Parathyroid adenoma (tissue), 2 donors: ENCODE measurements at regions not wholly inside any gene's neighbourhood (a gene's known extent, or its start where the extent isn't known, plus 50 kb on each side); places are given as distances from the start of the nearest gene placed in this dataset.

Experiments used
- H2AFZ ChIP-seq: fragments of 300-600 bp; sonication (generic); one replicate; pipeline ENCODE4 v1.7.0; 2017; ENCODE audit warnings: antibody characterized with exemption, mild to moderate bottlenecking
- H3K27ac ChIP-seq: fragments of 300-600 bp; sonication (generic); one replicate; pipeline ENCODE4 v1.7.0; 2017
- H3K27me3 ChIP-seq: fragments of 300-600 bp; sonication (generic); one replicate; pipeline ENCODE4 v1.7.0; 2017; ENCODE audit warnings: low read length; ENCODE audit not compliant: control insufficient read depth, insufficient read depth
- H3K36me3 ChIP-seq: fragments of 300-600 bp; sonication (generic); one replicate; pipeline ENCODE4 v1.7.0; 2017; ENCODE audit warnings: low read length; ENCODE audit not compliant: control insufficient read depth, insufficient read depth
- H3K4me1 ChIP-seq: fragments of 300-600 bp; sonication (generic); one replicate; pipeline ENCODE4 v1.7.0; 2017; ENCODE audit warnings: control low read depth
- H3K4me2 ChIP-seq: fragments of 300-600 bp; sonication (generic); one replicate; pipeline ENCODE4 v1.7.0; 2017; ENCODE audit warnings: low read length
- H3K4me3 ChIP-seq: fragments of 300-600 bp; sonication (generic); one replicate; pipeline ENCODE4 v1.7.0; 2017; ENCODE audit warnings: low read depth, low read length
- H3K79me2 ChIP-seq: fragments of 300-600 bp; sonication (generic); one replicate; pipeline ENCODE4 v1.7.0; 2017; ENCODE audit warnings: control low read depth
- H3K9ac ChIP-seq: fragments of 300-600 bp; sonication (generic); one replicate; pipeline ENCODE4 v1.7.0; 2017; ENCODE audit warnings: mild to moderate bottlenecking
- H3K9me3 ChIP-seq: fragments of 300-600 bp; sonication (generic); one replicate; pipeline ENCODE4 v1.7.0; 2017; ENCODE audit warnings: low read length; ENCODE audit not compliant: control insufficient read depth
- CTCF ChIP-seq: fragments of 300-600 bp; sonication (generic); IDR thresholded peaks from one replicate; pipeline ENCODE4 v1.7.0; 2017; ENCODE audit warnings: antibody characterized with exemption, mild to moderate bottlenecking
- donor health status: primary hyperparathyroidism.

GRCh38 chr1:88529581-88529980 is 154.5 kb upstream of the PKN2 start:
- H3K4me2 ChIP-seq = no peak overlapping the region
- no peak overlapping the region for H3K27ac ChIP-seq
- H3K36me3 ChIP-seq = no peaks in the 10 kb centered on the region
- no peaks in the 10 kb centered on the region for H3K79me2 ChIP-seq
- no peaks in the 10 kb centered on the region for H3K4me1 ChIP-seq
- no peaks in the 10 kb centered on the region for H3K9me3 ChIP-seq
- no peak overlapping the region for H2AFZ ChIP-seq
- TF ChIP-seq CTCF = no peak
- no peaks in the 10 kb centered on the region for H3K27me3 ChIP-seq
- no peak overlapping the region for H3K4me3 ChIP-seq
- no peak overlapping the region for H3K9ac ChIP-seq

GRCh38 chr1:88530246-88530645 is 153.8 kb upstream of the PKN2 start:
- TF ChIP-seq CTCF = no peak
- Histone ChIP-seq H3K4me1 (no peaks in the 10 kb centered on the region), H3K4me2 (no peak overlapping the region), H3K27me3 (no peaks in the 10 kb centered on the region), H3K36me3 (no peaks in the 10 kb centered on the region), H3K27ac (no peak overlapping the region), H3K79me2 (no peaks in the 10 kb centered on the region), H3K9me3 (no peaks in the 10 kb centered on the region), H3K9ac (no peak overlapping the region), H3K4me3 (no peak overlapping the region), H2AFZ (no peak overlapping the region)

GRCh38 chr1:88537787-88538186 is 146.3 kb upstream of the PKN2 start:
- H3K4me3 ChIP-seq = no peak overlapping the region
- H2AFZ ChIP-seq = no peak overlapping the region
- no peak overlapping the region for H3K9ac ChIP-seq
- H3K4me2 ChIP-seq = no peak overlapping the region
- H3K79me2 ChIP-seq = no peaks in the 10 kb centered on the region
- H3K27ac ChIP-seq = no peak overlapping the region
- H3K9me3 ChIP-seq = peaks cover 3% of the 10 kb centered on the region
- TF ChIP-seq CTCF = no peak
- H3K36me3 ChIP-seq = no peaks in the 10 kb centered on the region
- H3K27me3 ChIP-seq = no peaks in the 10 kb centered on the region
- no peaks in the 10 kb centered on the region for H3K4me1 ChIP-seq

GRCh38 chr1:88538222-88538899 is 145.7 kb upstream of the PKN2 start:
- no peaks in the 10 kb centered on the region for H3K36me3 ChIP-seq
- no peaks in the 10 kb centered on the region for H3K27me3 ChIP-seq
- H3K4me2 ChIP-seq = no peak overlapping the region
- H3K4me3 ChIP-seq = no peak overlapping the region
- H3K27ac ChIP-seq = no peak overlapping the region
- TF ChIP-seq CTCF = no peak
- H3K9me3 ChIP-seq = peaks cover 3% of the 10 kb centered on the region
- no peaks in the 10 kb centered on the region for H3K79me2 ChIP-seq
- H2AFZ ChIP-seq = no peak overlapping the region
- H3K9ac ChIP-seq = no peak overlapping the region
- no peaks in the 10 kb centered on the region for H3K4me1 ChIP-seq

- no peaks in the 10 kb centered on the region for H3K4me1 ChIP-seq
- no peak overlapping the region for H3K4me3 ChIP-seq
- H3K36me3 ChIP-seq = no peaks in the 10 kb centered on the region
- no peak overlapping the region for H3K27ac ChIP-seq
- H2AFZ ChIP-seq = no peak overlapping the region
- no peak overlapping the region for H3K9ac ChIP-seq
- peaks cover 3% of the 10 kb centered on the region for H3K9me3 ChIP-seq
- no peaks in the 10 kb centered on the region for H3K27me3 ChIP-seq
- H3K4me2 ChIP-seq = no peak overlapping the region
- no peak for TF ChIP-seq CTCF
- no peaks in the 10 kb centered on the region for H3K79me2 ChIP-seq
These were observed 143.8 kb upstream of the PKN2 start for GRCh38 chr1:88540255-88540654.
